SK-N-SH (cell line): ENCODE measurements at regions not wholly inside any gene's neighbourhood (a gene's known extent, or its start where the extent isn't known, plus 50 kb on each side); places are given as distances from the start of the nearest gene placed in this dataset.

Experiments used
- CTCF ChIA-PET: fragments of 300-600, 350-600 bp; formaldehyde crosslinking; extraction: SDS; loops from one replicate; lab custom pipeline; 2021; lab: Yijun Ruan, JAX
- POLR2A ChIA-PET: fragments of 350-600 bp; sonication (Branson Sonifier 250); formaldehyde crosslinking; extraction: SDS; loops from one replicate; lab custom pipeline; 2020; ENCODE audit warnings: antibody characterized with exemption, inconsistent platforms; lab: Yijun Ruan, JAX
- DNase-seq: peaks from one replicate; pipeline ENCODE4 v3.0.0; 2012
- H2AFZ ChIP-seq: fragments of 200-600 bp; sonication (generic); 2 replicates; pipeline ENCODE4 v1.8.1; 2016; ENCODE audit warnings: antibody characterized with exemption, mild to moderate bottlenecking, low read depth
- H3F3A ChIP-seq: fragments of 200-600 bp; sonication (generic); replicated peaks from 2 replicates; pipeline ENCODE3; 2016; ENCODE audit warnings: antibody characterized with exemption, mild to moderate bottlenecking; ENCODE audit not compliant: insufficient read depth
- H3K27ac ChIP-seq, 2 experiments: fragments of 200-500 bp in 1 of 2; fragments of 200-600 bp in 1 of 2; sonication (Bioruptor generic) in 1 of 2; sonication (generic), shearing (Covaris generic) in 1 of 2; 2 replicates each; pipeline versions ENCODE4 v1.5.1 to v1.6.1; 2014 to 2016; ENCODE audit warnings: low read depth in 2 of 2, inconsistent platforms in 1 of 2, low read length in 1 of 2, mild to moderate bottlenecking in 1 of 2, mixed read lengths in 1 of 2
- H3K27me3 ChIP-seq: fragments of 200-600 bp; sonication (generic), shearing (Covaris generic); 2 replicates; pipeline ENCODE4 v1.6.1; 2016; ENCODE audit warnings: mixed run types; ENCODE audit not compliant: insufficient read depth
- H3K36me3 ChIP-seq, 2 experiments: fragments of 200-500 bp in 1 of 2; fragments of 200-600 bp in 1 of 2; sonication (Bioruptor generic) in 1 of 2; sonication (generic) in 1 of 2; replicated peaks in 1 of 2; 2 replicates each; pipeline versions ENCODE3 to v1.5.1; 2014 to 2016; ENCODE audit warnings: low read length in 1 of 2, mild to moderate bottlenecking in 1 of 2; ENCODE audit not compliant: insufficient read depth in 2 of 2, control insufficient read depth in 1 of 2
- H3K4me1 ChIP-seq, 2 experiments: fragments of 200-500 bp in 1 of 2; fragments of 200-600 bp in 1 of 2; sonication (Bioruptor generic) in 1 of 2; sonication (generic), shearing (Covaris generic) in 1 of 2; 2 replicates each; pipeline versions ENCODE4 v1.5.1 to v1.6.1; 2014 to 2016; ENCODE audit warnings: low read depth in 1 of 2, low read length in 1 of 2, mixed run types in 1 of 2; ENCODE audit not compliant: insufficient read depth in 2 of 2, control insufficient read depth in 1 of 2
- H3K4me2 ChIP-seq: fragments of 200-600 bp; sonication (generic), shearing (Covaris generic); 2 replicates; pipeline ENCODE4 v1.6.1; 2017; ENCODE audit warnings: mixed run types
- H3K4me3 ChIP-seq, 2 experiments: fragments of 200-500 bp in 1 of 2; fragments of 200-600 bp in 1 of 2; sonication (Bioruptor generic) in 1 of 2; sonication (generic), shearing (Covaris generic) in 1 of 2; 2 replicates each; pipeline versions ENCODE4 v1.5.1 to v1.8.1; 2014 to 2016; ENCODE audit warnings: low read depth in 2 of 2, inconsistent platforms in 1 of 2, low read length in 1 of 2, mild to moderate bottlenecking in 1 of 2, mixed read lengths in 1 of 2, moderate library complexity in 1 of 2
- H3K79me2 ChIP-seq: fragments of 200-600 bp; sonication (generic); 2 replicates; pipeline ENCODE4 v1.8.1; 2017; ENCODE audit warnings: mild to moderate bottlenecking; ENCODE audit not compliant: insufficient read depth
- H3K9ac ChIP-seq: fragments of 200-600 bp; sonication (generic); 2 replicates; pipeline ENCODE4 v1.6.1; 2017; ENCODE audit warnings: mixed run types
- H3K9me2 ChIP-seq: fragments of 200-600 bp; sonication (generic); 2 replicates; pipeline ENCODE4 v1.6.1; 2017; ENCODE audit warnings: mixed run types
- H3K9me3 ChIP-seq: fragments of 200-600 bp; sonication (generic); 2 replicates; pipeline ENCODE4 v1.6.1; 2017; ENCODE audit warnings: mixed run types, mild to moderate bottlenecking, moderate library complexity
- H4K20me1 ChIP-seq: fragments of 200-600 bp; sonication (generic); 2 replicates; pipeline ENCODE4 v1.6.1; 2017; ENCODE audit warnings: mild to moderate bottlenecking, mixed run types; ENCODE audit not compliant: insufficient read depth
- CTCF ChIP-seq: fragments of 200-600 bp; sonication (generic); IDR thresholded peaks from 2 replicates; pipeline ENCODE4 v1.6.1; 2017; ENCODE audit warnings: antibody characterized with exemption, mild to moderate bottlenecking, moderate library complexity
- ELF1 ChIP-seq: IDR thresholded peaks from 2 replicates; pipeline ENCODE4 v1.4.0; 2012
- EP300 ChIP-seq, 2 experiments: IDR thresholded peaks; 2 replicates each; pipeline versions ENCODE4 v1.4.0 to v1.6.1; 2012; ENCODE audit warnings: borderline replicate concordance in 1 of 2, low read depth in 1 of 2, low read length in 1 of 2
- EZH2phosphoT487 ChIP-seq: fragments of 200-600 bp; sonication (generic); IDR thresholded peaks from 2 replicates; pipeline ENCODE4 v1.6.1; 2017; ENCODE audit warnings: low read depth, mixed run types, mild to moderate bottlenecking, antibody characterized with exemption, moderate library complexity, borderline replicate concordance
- FOXJ3 ChIP-seq: sonication (generic); formaldehyde crosslinking; IDR thresholded peaks from 2 replicates; pipeline ENCODE4 v1.5.1; 2020; ENCODE audit warnings: mild to moderate bottlenecking, missing genetic modification reagents
- GATA2 ChIP-seq: sonication (generic); formaldehyde crosslinking; IDR thresholded peaks from 2 replicates; pipeline ENCODE4 v1.5.0; 2020; ENCODE audit warnings: mild to moderate bottlenecking, missing genetic modification reagents
- IRF3 ChIP-seq: fragments of 150-350 bp; IDR thresholded peaks from 2 replicates; pipeline ENCODE4 v1.6.1; 2016; ENCODE audit warnings: mild to moderate bottlenecking, low read depth, low read length
- JUND ChIP-seq: IDR thresholded peaks from 2 replicates; pipeline ENCODE4 v1.4.0; 2012
- MXI1 ChIP-seq: IDR thresholded peaks from 2 replicates; pipeline ENCODE4 v1.6.1; 2012; ENCODE audit warnings: mild to moderate bottlenecking, low read depth, low read length, improper control_type of control experiment
- NFIC ChIP-seq: IDR thresholded peaks from 2 replicates; pipeline ENCODE4 v1.4.0; 2012; ENCODE audit warnings: borderline replicate concordance
- NRF1 ChIP-seq: IDR thresholded peaks from 2 replicates; pipeline ENCODE4 v1.6.1; 2012; ENCODE audit warnings: low read depth, mild to moderate bottlenecking, low read length
- PBX3 ChIP-seq: IDR thresholded peaks from 2 replicates; pipeline ENCODE4; 2012
- RAD21 ChIP-seq: IDR thresholded peaks from 2 replicates; pipeline ENCODE4 v1.6.1; 2012; ENCODE audit warnings: mild to moderate bottlenecking, low read length
- RFX5 ChIP-seq: IDR thresholded peaks from 2 replicates; pipeline ENCODE4 v1.6.1; 2012; ENCODE audit warnings: mild to moderate bottlenecking, improper control_type of control experiment, low read length
- RXRA ChIP-seq: IDR thresholded peaks from 2 replicates; pipeline ENCODE4 v1.4.0; 2012; ENCODE audit warnings: low read depth, mild to moderate bottlenecking, borderline replicate concordance
- SIN3A ChIP-seq: IDR thresholded peaks from 2 replicates; pipeline ENCODE4 v1.6.1; 2012; ENCODE audit warnings: low read depth, mild to moderate bottlenecking, low read length, moderate library complexity, borderline replicate concordance
- TCF12 ChIP-seq: IDR thresholded peaks from 2 replicates; pipeline ENCODE4 v1.4.0; 2012
- TEAD4 ChIP-seq: IDR thresholded peaks from 2 replicates; pipeline ENCODE4 v1.4.0; 2012; ENCODE audit warnings: mild to moderate bottlenecking, borderline replicate concordance; ENCODE audit not compliant: insufficient read depth
- WGBS: methylation state at CpG from one replicate; pipeline ENCODE4 v1.1.6; 2017; ENCODE audit warnings: low lambda C conversion rate; 5-methylcytosine and 5-hydroxymethylcytosine counted together
- TF ChIP-seq, protein P1 (sequence below): IDR thresholded peaks from 2 replicates; pipeline ENCODE4 v1.4.0; 2012; ENCODE audit warnings: low read depth, borderline replicate concordance
- TF ChIP-seq, protein P2 (sequence below): IDR thresholded peaks from 2 replicates; pipeline ENCODE4 v1.4.0; 2012; ENCODE audit warnings: low read depth, borderline replicate concordance

- H3K27me3 ChIP-seq, result no peaks in the 10 kb centered on the region
- H3K9ac ChIP-seq, result no peak overlapping the region
- H3K9me2 ChIP-seq, result no peaks in the 10 kb centered on the region
- no peaks in the 10 kb centered on the region for H4K20me1 ChIP-seq
- no peak overlapping the region for H3K27ac ChIP-seq
- ChIA-PET CTCF (interaction anchor here (0.9 kb wide), 1 partner anchor 9 kb away, joined by 3 read pairs; no protein-coding TSS in a partner anchor), POLR2A (no interaction called here)
- H3K4me2 ChIP-seq, result no peak overlapping the region
- no peaks in the 10 kb centered on the region for H3K9me3 ChIP-seq
- no peaks in the 10 kb centered on the region for H3K36me3 ChIP-seq
- no peak overlapping the region for H2AFZ ChIP-seq
- no peaks in the 10 kb centered on the region for H3F3A ChIP-seq
- H3K4me3 ChIP-seq, result no peak overlapping the region
- TF ChIP-seq NFIC, result no peak
- TF ChIP-seq, protein P1, sequence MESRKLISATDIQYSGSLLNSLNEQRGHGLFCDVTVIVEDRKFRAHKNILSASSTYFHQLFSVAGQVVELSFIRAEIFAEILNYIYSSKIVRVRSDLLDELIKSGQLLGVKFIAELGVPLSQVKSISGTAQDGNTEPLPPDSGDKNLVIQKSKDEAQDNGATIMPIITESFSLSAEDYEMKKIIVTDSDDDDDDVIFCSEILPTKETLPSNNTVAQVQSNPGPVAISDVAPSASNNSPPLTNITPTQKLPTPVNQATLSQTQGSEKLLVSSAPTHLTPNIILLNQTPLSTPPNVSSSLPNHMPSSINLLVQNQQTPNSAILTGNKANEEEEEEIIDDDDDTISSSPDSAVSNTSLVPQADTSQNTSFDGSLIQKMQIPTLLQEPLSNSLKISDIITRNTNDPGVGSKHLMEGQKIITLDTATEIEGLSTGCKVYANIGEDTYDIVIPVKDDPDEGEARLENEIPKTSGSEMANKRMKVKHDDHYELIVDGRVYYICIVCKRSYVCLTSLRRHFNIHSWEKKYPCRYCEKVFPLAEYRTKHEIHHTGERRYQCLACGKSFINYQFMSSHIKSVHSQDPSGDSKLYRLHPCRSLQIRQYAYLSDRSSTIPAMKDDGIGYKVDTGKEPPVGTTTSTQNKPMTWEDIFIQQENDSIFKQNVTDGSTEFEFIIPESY, result no peak
- no peak for TF ChIP-seq SIN3A
- TF ChIP-seq TEAD4, result no peak
- TF ChIP-seq ELF1, result no peak
- TF ChIP-seq RFX5, result no peak
- TF ChIP-seq CTCF, result no peak
- TF ChIP-seq IRF3, result no peak
- TF ChIP-seq PBX3, result no peak
- no peak for TF ChIP-seq MXI1
- TF ChIP-seq, protein P2, sequence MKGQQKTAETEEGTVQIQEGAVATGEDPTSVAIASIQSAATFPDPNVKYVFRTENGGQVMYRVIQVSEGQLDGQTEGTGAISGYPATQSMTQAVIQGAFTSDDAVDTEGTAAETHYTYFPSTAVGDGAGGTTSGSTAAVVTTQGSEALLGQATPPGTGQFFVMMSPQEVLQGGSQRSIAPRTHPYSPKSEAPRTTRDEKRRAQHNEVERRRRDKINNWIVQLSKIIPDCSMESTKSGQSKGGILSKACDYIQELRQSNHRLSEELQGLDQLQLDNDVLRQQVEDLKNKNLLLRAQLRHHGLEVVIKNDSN, result no peak
- TF ChIP-seq EP300 (IDR thresholded peaks at IDR 0.05; ENCODE audit: borderline replicate concordance in 1 of 2, low read depth in 1 of 2, low read length in 1 of 2), result no peak
- no peak for TF ChIP-seq NRF1
- no peak for TF ChIP-seq JUND
- no peak for TF ChIP-seq TCF12
- no peak for TF ChIP-seq RXRA
- TF ChIP-seq EZH2phosphoT487, result no peak
- no peak for TF ChIP-seq RAD21
- no peak for TF ChIP-seq GATA2 (CRISPR knock-in tag)
- no peak for TF ChIP-seq FOXJ3 (CRISPR knock-in tag)
- peaks cover 0 to 2% of the 10 kb centered on the region in 2 experiments; a peak in 1 of 4 replicates for H3K4me1 ChIP-seq
- DNase-seq, result no peak
- no peaks in the 10 kb centered on the region for H3K79me2 ChIP-seq
- 58% methylated on average over 2 of the region's 2 CpGs for WGBS
Measured at GRCh38 chr10:33735464-33735923, 401.0 kb upstream of the NRP1 start.
